Right atrium auricular region (tissue), 2 donors: ENCODE measurements at regions not wholly inside any gene's neighbourhood (a gene's known extent, or its start where the extent isn't known, plus 50 kb on each side); places are given as distances from the start of the nearest gene placed in this dataset.

ENCODE experiments used
- DNase-seq: peaks from one replicate; pipeline ENCODE4 v3.0.0-alpha.2; 2019; ENCODE audit warnings: low spot score
- H3K27ac ChIP-seq, 2 donors: fragments of 200-600 bp; sonication (generic); 1 replicate in 1 of 2; 2 replicates in 1 of 2; pipeline ENCODE4 v1.5.1; 2016 to 2019
- H3K27me3 ChIP-seq, 2 donors: fragments of 200-600 bp; sonication (generic); one replicate each; pipeline versions ENCODE4 v1.5.1 to v1.6.0; 2017 to 2019
- H3K36me3 ChIP-seq: fragments of 200-600 bp; sonication (generic); one replicate; pipeline ENCODE4 v1.5.1; 2016
- H3K4me1 ChIP-seq, 2 donors: fragments of 200-600 bp; sonication (generic); one replicate each; pipeline versions ENCODE4 v1.5.1 to v1.6.0; 2017 to 2019
- H3K4me3 ChIP-seq, 2 donors: fragments of 200-600 bp; sonication (generic); 1 replicate in 1 of 2; 2 replicates in 1 of 2; pipeline ENCODE4 v1.5.1; 2017 to 2019; ENCODE audit warnings: mild to moderate bottlenecking in 1 of 2, moderate library complexity in 1 of 2
- H3K9me3 ChIP-seq, 2 donors: fragments of 200-600 bp; sonication (generic); one replicate each; pipeline ENCODE4 v1.5.1; 2019
- TF ChIP-seq, protein P1 (sequence below), 2 donors: fragments of 200-600 bp; sonication (generic); IDR thresholded peaks; one replicate each; pipeline ENCODE4 v1.5.1; 2019; ENCODE audit warnings: antibody characterized with exemption in 2 of 2

DNA sequence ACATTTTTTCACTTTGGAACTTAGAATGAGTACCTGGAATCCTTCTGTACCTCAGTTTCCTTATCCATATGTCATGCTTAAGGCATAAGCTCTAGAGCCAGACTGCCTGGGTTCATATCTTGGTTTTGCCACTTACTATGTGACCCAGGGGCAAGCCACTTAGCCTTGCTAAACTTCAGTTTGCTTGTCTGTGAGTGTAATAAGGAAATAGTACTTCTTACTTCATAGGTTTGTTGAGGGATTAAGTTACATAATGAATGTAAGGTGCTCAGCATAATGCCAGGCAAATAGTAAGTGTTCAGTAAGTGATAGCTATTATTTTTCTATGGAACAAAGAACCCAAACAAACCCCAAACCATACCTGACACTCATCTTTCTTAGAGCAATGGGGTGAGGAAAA, 225.1 kb downstream of the BCAT1 start:
- H3K27me3 ChIP-seq: no peaks in the 10 kb centered on the region
- TF ChIP-seq, protein P1, sequence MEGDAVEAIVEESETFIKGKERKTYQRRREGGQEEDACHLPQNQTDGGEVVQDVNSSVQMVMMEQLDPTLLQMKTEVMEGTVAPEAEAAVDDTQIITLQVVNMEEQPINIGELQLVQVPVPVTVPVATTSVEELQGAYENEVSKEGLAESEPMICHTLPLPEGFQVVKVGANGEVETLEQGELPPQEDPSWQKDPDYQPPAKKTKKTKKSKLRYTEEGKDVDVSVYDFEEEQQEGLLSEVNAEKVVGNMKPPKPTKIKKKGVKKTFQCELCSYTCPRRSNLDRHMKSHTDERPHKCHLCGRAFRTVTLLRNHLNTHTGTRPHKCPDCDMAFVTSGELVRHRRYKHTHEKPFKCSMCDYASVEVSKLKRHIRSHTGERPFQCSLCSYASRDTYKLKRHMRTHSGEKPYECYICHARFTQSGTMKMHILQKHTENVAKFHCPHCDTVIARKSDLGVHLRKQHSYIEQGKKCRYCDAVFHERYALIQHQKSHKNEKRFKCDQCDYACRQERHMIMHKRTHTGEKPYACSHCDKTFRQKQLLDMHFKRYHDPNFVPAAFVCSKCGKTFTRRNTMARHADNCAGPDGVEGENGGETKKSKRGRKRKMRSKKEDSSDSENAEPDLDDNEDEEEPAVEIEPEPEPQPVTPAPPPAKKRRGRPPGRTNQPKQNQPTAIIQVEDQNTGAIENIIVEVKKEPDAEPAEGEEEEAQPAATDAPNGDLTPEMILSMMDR (IDR thresholded peaks at IDR 0.05): no peak
- H3K4me3 ChIP-seq: no peak overlapping the region
- H3K36me3 ChIP-seq: no peaks in the 10 kb centered on the region
- H3K27ac ChIP-seq: no peak overlapping the region
- H3K9me3 ChIP-seq: no peaks in the 10 kb centered on the region
- no peaks in the 10 kb centered on the region for H3K4me1 ChIP-seq
- DNase-seq: no peak

DNA sequence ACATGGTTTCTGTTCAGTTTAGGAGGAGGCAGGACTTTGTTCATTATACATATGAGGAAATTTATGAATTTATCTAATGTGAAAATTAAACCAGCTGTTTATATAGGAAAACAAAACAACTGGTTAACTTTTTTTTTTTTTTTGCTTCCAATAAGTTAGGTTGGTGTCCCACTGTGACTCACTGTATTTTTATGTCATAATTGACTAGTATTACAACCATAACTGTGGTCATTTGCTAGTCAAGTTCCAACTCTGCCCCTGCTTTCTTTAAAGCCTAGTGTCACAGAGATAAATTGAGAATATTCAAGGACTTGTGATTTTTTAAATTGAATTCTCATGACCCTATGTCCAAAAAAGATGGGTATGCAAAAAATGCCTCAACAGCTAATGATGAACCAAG, 227.7 kb downstream of the BCAT1 start:
- Histone ChIP-seq H3K36me3 (no peaks in the 10 kb centered on the region), H3K4me1 (no peaks in the 10 kb centered on the region), H3K4me3 (no peak overlapping the region), H3K27me3 (no peaks in the 10 kb centered on the region), H3K27ac (no peak overlapping the region), H3K9me3 (no peaks in the 10 kb centered on the region)
- DNase-seq: no peak
- TF ChIP-seq, protein P1 (IDR thresholded peaks at IDR 0.05): no peak

DNA sequence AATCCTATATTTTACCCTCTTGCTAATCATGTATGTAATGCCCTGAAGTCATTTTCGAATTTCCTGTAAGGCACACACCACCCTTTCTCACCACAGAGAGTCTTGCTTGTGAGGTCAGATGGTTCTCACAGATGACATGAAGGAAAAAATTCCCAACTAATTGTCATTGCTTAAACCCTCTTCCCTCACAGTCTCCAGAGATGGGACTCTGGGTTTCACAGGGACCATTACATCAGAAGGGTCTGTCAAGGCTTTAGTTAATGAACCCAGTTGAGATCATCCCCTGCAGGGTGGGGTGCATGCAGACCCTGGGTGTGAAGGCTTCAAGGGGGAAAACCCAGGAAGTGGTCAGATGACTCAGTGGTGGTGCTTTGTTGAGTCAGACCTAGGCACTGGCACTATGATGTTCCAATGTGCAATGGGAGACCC, 229.6 kb downstream of the BCAT1 start:
- H3K4me1 ChIP-seq: no peaks in the 10 kb centered on the region
- DNase-seq: no peak
- no peak overlapping the region for H3K27ac ChIP-seq
- TF ChIP-seq, protein P1 (IDR thresholded peaks at IDR 0.05): no peak
- no peak overlapping the region for H3K4me3 ChIP-seq
- H3K9me3 ChIP-seq: no peaks in the 10 kb centered on the region
- no peaks in the 10 kb centered on the region for H3K36me3 ChIP-seq
- H3K27me3 ChIP-seq: no peaks in the 10 kb centered on the region

DNA sequence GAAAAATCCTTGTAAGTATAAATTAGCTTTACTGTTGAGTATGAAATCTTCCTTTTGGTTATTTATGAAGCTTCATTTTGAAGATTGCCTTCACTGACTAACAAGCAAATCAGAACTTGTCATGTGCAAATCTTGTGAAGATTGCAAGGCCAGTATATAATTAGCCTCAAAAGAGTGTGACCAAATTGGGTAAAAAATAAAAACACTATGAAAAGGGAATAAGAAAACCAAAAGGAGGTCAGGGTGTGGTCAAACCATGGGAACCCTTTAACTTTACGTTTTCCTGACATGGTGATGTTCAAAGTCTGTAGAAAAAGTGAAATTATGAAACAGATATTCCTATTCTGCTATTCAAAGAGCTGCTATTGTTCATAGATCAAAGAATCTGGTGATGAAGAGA, 230.3 kb downstream of the BCAT1 start:
- no peaks in the 10 kb centered on the region for H3K9me3 ChIP-seq
- no peaks in the 10 kb centered on the region for H3K36me3 ChIP-seq
- TF ChIP-seq, protein P1 (IDR thresholded peaks at IDR 0.05): no peak
- no peaks in the 10 kb centered on the region for H3K4me1 ChIP-seq
- H3K27ac ChIP-seq: no peak overlapping the region
- no peak for DNase-seq
- no peak overlapping the region for H3K4me3 ChIP-seq
- no peaks in the 10 kb centered on the region for H3K27me3 ChIP-seq

DNA sequence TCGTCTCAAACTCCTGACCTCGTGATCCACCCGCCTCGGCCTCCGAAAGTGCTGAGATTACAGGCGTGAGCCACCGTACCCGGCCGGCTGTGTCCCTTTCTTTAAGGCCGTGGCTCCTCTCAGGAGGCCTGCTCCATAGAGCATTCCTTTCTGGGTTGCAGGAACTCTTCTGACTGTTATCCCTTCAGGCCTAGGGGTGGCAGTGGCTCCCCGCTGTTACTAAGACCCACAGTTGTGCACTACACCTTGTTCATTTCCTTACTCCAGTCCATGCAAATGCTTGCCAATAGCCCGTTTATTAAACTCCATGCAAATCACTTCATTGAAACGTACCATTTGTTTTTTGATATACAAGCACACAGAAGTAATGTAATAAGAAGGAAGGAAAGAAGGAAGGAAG, 234.7 kb downstream of the BCAT1 start:
- TF ChIP-seq, protein P1 (IDR thresholded peaks at IDR 0.05): no peak
- DNase-seq: no peak
- Histone ChIP-seq H3K27me3 (no peaks in the 10 kb centered on the region), H3K4me3 (no peak overlapping the region), H3K9me3 (no peaks in the 10 kb centered on the region), H3K27ac (no peak overlapping the region), H3K4me1 (no peaks in the 10 kb centered on the region), H3K36me3 (no peaks in the 10 kb centered on the region)
